Mesodermal cell (in vitro differentiated cells): ENCODE measurements at regions not wholly inside any gene's neighbourhood (a gene's known extent, or its start where the extent isn't known, plus 50 kb on each side); places are given as distances from the start of the nearest gene placed in this dataset.
"Not testable (repeated sequence)": the region's sequence is repeated elsewhere in the genome, so short reads cannot be mapped to it uniquely, and the experiment has no call there.

Experiments
- H3K27ac ChIP-seq: 2 replicates; pipeline ENCODE4 v1.7.0; 2013; ENCODE audit warnings: mild to moderate bottlenecking, low read depth, low read length, moderate library complexity; ENCODE audit not compliant: severe bottlenecking
- H3K36me3 ChIP-seq: 2 replicates; pipeline ENCODE4 v1.7.1; 2013; ENCODE audit warnings: mild to moderate bottlenecking, low read length, moderate library complexity; ENCODE audit not compliant: control insufficient read depth, insufficient read depth
- H3K4me1 ChIP-seq: one replicate; pipeline ENCODE4 v1.7.1; 2013; ENCODE audit warnings: mild to moderate bottlenecking, low read length; ENCODE audit not compliant: insufficient read depth, control insufficient read depth, poor library complexity, severe bottlenecking
- H3K4me3 ChIP-seq: 2 replicates; pipeline ENCODE4 v1.7.0; 2013; ENCODE audit warnings: low read length, control low read depth, mild to moderate bottlenecking; ENCODE audit not compliant: insufficient read depth, poor library complexity, severe bottlenecking; ENCODE audit errors: extremely low read depth
- H3K9me3 ChIP-seq: 2 replicates; pipeline ENCODE4 v1.7.1; 2013; ENCODE audit warnings: mild to moderate bottlenecking, low read length, moderate library complexity; ENCODE audit not compliant: control insufficient read depth
- WGBS, 2 experiments: methylation state at CpG; one replicate each; pipeline ENCODE4 v1.1.5; 2013; ENCODE audit warnings: missing lambda C conversion rate in 2 of 2; ENCODE audit not compliant: insufficient coverage in 2 of 2; 5-methylcytosine and 5-hydroxymethylcytosine counted together

DNA sequence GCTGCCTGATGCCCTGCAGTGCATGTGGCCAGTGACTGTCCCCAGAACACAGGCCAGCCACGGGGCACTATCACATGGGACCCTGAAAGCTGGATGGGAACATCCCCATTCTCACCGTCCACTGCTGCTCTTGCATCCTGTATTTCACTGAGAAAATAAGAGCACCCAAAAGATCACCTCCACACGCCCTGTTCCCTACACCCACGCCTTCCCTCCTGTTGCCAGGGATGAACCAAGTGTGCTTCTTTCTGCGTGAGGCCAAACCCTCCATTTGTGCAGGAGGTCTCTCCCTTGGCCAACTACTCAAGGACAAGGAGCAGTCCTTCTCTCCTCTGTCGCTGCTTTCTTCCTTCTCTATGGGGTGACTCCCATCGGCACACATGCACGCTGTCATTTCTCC, 118.3 kb downstream of the LRRC37A3 start:
- WGBS, 2 experiments, result 97% methylated on average over 7 of the region's 8 CpGs
- H3K27ac ChIP-seq, H3K9me3 ChIP-seq, H3K36me3 ChIP-seq, H3K4me1 ChIP-seq, H3K4me3 ChIP-seq: not testable (repeated sequence)

DNA sequence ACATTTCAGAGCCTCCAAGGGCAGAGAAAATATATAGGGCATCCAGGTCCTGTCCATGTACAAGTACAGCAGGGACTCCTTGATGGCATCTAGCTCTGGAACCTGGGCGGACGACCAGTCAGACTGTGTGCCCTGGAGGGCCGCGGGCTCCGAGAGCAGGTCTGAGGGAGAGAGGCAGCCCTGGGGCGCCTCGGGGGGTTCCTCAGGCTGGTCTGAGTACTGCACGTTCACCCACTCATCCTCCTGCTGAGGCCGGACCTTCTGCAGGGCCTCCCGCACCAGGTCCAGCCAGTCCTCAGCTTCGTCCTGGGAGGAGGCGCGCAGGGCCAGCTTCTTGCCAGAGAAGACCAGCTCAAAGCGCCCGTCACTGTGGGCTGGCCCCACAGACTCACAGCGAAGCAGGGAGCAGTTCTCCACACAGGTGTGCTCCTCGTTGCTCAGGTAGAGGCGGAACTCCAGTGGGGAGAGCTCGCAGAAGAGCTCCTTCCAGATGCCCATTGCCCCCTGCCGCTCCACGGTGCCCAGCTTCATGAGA, 118.8 kb downstream of the LRRC37A3 start:
- not testable (repeated sequence) for H3K36me3 ChIP-seq, H3K4me1 ChIP-seq, H3K27ac ChIP-seq, H3K9me3 ChIP-seq, H3K4me3 ChIP-seq
- WGBS, 2 experiments, result 91 to 97% methylated on average over 12 to 17 of the region's 21 CpGs

DNA sequence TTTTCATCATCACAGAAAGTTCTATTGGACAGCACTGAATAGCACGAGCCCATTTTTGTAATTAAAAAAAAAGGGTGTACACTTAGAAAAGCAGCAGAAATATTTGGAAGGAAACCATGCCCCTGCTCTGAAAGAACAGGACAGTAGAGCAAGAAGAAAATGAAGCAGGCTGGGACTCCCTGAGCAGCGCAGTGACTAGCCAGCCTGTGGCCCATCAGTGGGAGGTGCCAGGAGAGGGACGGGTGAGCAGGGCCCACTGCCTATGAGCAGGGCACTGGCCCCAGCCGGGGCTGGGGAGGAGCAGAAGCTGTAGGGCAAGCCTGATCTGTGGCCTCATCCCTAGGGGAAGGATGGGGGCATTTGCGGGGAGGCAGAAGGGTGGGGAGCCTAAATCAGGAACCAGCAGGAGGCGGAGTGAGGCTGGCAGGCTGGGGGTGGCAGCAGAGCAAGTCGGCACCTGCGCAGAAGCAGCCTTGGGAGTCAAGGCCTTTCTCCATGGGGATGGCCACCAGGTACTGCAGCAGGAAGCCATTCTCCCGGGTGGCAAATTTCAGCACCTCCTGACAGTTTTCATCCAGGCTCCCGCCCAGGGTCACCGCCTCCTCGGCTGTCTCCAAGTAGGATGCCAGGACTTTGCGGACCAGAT, 119.6 kb downstream of the LRRC37A3 start:
- H3K27ac ChIP-seq, H3K4me3 ChIP-seq, H3K9me3 ChIP-seq, H3K4me1 ChIP-seq, H3K36me3 ChIP-seq: not testable (repeated sequence)
- WGBS, 2 experiments, result 100% methylated on average over 4 of the region's 13 CpGs

DNA sequence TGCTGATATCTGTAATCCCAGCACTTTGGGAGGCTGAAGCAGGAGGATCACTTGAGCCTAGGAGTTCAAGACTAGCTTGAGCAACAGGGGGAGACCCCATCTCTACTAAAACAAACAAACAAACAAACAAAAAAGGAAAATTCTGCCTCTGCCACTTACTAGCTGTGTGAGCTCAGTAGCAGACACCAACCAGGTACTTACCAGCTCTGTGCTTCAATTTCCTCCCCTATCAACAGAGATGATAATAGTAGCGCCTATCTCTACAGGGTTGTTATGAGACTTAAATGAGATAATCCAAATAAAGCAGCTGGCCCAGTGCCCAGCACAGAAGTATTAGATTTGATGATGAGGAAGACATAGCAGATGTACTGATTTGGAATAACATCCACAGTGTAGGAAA, 120.3 kb downstream of the LRRC37A3 start:
- not testable (repeated sequence) for H3K27ac ChIP-seq, H3K9me3 ChIP-seq, H3K36me3 ChIP-seq, H3K4me3 ChIP-seq, H3K4me1 ChIP-seq
- WGBS, 2 experiments, result no CpG with 5 or more reads among the region's 1 CpG

DNA sequence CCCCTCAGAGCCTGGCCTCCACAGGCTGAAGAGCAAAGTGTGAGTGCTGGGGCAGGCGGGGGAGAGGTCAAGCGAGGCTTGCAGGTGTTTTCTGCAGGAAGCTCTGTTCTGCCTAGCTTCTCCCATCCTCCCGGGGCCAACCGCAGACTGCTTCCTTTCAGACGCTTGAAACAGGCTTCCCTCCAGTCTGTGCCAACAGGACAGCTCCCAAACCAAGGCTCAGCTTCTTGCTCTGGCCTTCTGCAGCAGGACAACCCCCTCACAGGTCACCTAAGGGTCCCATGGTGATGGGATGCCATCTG, 120.8 kb downstream of the LRRC37A3 start:
- not testable (repeated sequence) for H3K4me1 ChIP-seq, H3K9me3 ChIP-seq, H3K27ac ChIP-seq, H3K4me3 ChIP-seq, H3K36me3 ChIP-seq
- WGBS, 2 experiments, result 79% methylated on average over 4 of the region's 5 CpGs; no CpG with 5 or more reads in 1 of the 2 experiments

DNA sequence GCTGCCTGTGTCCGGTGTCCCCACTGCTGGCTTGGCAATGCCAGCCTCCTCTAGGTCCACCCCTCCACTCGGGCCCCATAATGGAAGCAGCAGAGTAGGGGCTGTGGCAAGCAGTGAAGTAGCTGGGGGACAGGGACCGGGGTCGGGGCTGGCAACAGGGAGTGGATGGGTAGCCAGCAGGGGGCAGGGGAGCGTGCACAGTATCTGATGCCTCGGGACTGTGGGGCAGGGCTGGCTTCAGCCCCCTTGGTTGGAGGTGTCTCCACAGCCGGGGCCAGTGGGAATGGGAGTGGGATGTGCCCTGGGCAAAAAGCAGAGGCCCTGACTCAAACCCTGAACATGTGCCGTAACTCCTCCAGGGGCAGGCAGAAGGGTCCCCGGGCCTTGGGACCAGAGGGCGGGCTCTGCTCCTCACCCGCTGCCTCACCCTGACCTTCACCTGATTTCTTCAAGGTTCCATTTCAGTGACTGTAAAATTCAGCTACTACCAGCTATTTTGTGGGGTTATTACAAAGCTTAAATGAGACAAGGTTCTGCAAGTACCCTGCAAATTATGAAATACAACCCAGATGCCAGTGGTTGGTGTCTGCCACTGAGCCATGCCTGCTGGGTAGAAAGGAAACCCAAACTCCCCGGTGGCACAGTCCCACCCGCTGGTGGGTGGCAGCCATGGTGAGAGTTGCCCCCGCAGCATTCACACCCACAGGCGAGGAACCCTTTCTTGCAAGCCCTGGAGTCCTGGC, 121.4 kb downstream of the LRRC37A3 start:
- not testable (repeated sequence) for H3K36me3 ChIP-seq, H3K27ac ChIP-seq, H3K4me3 ChIP-seq, H3K9me3 ChIP-seq, H3K4me1 ChIP-seq
- 78 to 81% methylated on average over 7 to 8 of the region's 15 CpGs for WGBS, 2 experiments

DNA sequence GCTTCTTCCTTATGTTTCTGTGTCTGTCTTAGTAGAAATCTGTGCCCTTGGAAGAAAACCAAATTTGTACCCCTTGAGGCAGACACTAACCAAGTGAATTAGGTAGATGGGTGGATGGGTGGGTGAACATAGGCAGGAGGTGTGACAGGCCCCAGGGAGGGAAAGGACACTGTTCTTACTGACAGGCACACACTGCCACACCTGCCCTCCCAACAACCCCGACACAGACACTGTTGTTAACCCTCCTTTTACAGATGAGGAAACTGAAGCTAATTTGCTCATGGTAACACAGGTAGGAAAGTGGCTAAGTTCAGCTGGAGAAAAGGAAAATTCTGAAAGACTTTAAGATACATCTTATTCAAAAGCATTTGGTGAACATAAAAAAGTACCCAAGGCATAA, 123.9 kb downstream of the LRRC37A3 start:
- not testable (repeated sequence) for H3K4me1 ChIP-seq, H3K4me3 ChIP-seq, H3K9me3 ChIP-seq, H3K27ac ChIP-seq, H3K36me3 ChIP-seq
- WGBS, 2 experiments, result no CpG with 5 or more reads among the region's 1 CpG

DNA sequence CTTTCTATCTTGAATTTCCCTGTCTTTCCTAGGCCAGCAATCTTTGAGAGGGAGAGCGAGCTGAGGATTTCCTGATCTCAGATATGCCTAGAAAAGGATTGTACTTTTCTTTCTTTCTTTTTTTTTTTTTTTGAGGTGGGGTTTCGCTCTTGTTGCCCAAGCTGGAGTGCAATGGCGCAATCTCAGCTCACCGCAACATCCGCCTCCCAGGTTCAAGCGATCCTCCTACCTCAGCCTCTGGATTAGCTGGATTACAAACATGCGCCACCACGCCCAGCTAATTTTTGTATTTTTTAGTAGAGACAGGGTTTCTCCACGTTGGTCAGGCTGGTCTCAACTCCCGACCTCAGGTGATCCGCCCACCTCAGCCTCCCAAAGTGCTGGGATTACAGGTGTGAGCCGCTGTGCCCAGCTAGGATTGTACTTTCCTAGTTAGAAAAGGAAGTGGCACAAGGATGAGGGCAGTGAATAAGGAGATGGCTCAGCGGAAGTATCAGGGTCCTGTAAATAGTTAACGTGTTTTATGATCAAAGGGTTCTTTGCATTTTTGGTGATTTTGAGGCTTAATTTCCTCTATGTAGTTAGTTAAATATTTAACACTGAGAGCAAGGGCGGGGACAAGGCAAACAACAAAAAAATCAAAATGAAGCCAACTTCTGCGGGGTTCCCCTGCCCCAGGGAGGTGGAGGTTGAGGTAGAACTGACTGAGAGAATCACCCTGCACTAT, 124.6 kb downstream of the LRRC37A3 start:
- WGBS, 2 experiments, result 89 to 96% methylated on average over 5 to 7 of the region's 16 CpGs
- not testable (repeated sequence) for H3K4me3 ChIP-seq, H3K36me3 ChIP-seq, H3K4me1 ChIP-seq, H3K27ac ChIP-seq, H3K9me3 ChIP-seq

DNA sequence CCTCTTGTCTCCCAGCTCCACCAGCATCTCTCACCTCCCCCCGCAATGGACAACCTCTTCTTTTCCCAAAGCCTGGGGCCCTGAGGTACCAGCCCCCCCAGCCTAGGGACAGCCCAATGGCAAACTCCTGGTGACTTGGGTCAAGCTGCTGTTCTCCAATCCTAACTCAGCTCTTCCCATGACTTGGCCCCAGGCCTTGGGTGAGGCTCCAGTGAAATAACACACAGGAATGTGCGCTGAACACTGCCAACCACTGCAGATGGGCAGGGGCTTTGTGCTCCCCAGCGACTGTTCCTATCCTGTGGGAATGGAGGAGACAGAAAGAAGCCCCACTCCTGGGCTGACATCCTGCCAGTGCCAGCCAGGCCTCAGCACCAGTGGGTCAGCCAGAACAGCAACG, 125.2 kb downstream of the LRRC37A3 start:
- H3K36me3 ChIP-seq, H3K27ac ChIP-seq, H3K4me1 ChIP-seq, H3K4me3 ChIP-seq, H3K9me3 ChIP-seq: not testable (repeated sequence)
- 87 to 94% methylated on average over 2 of the region's 4 CpGs for WGBS, 2 experiments

DNA sequence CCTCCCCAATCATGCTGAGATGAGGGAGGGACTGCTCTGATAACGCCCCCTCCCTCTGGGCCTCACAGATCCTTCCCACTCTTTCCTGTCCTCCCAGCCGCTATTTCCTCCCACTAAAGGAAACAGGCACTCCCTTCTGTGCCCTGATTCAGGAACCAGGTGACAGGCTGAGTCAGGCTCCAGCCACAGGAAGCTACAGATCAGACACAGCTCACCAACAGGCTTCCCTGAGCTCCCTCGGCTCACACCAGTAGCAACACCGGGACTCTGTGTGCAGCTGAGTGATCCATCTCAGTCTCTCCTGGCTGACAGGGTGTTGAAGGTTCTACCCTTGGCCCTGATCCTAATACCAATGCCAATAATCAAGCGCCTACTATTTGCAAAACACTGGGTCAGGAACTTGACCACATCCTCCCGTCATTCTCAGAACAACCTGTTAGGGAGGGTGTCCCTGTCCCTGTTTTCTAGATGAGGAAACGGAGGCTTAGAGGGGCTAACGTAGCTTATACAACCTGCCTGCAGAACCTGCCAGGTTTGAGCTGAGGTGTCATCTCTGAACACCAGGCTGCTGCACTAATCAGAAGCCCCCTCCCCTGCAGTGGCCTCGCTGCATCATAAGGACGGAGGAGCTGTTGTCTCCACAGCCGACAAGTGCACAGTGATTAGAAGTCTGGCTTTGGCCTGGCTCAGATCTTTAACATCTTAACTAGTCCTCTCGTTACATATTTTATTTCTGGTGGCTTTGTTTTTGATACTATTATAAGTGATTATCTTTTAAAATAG, 126.3 kb downstream of the LRRC37A3 start:
- not testable (repeated sequence) for H3K36me3 ChIP-seq, H3K4me1 ChIP-seq, H3K27ac ChIP-seq, H3K9me3 ChIP-seq, H3K4me3 ChIP-seq
- 80 to 84% methylated on average over 1 to 4 of the region's 12 CpGs for WGBS, 2 experiments
